ENCODE measurements at regions not wholly inside any gene's neighbourhood (a gene's known extent, or its start where the extent isn't known, plus 50 kb on each side); places are given as distances from the start of the nearest gene placed in this dataset.
"Not testable (repeated sequence)": the region's sequence is repeated elsewhere in the genome, so short reads cannot be mapped to it uniquely, and the experiment has no call there.

- DNase-seq, result no peak
Observed at GRCh38 chr1:187928696-187929095, 1099.9 kb downstream of the PLA2G4A start.

GRCh38 chr1:187931776-187932175 lies 1103.0 kb downstream of the PLA2G4A start:
- no peak for DNase-seq

- no peak for DNase-seq
Observed at GRCh38 chr1:187933562-187934419, 1105.0 kb downstream of the PLA2G4A start.

GRCh38 chr1:187936667-187937066 lies 1107.9 kb downstream of the PLA2G4A start:
- DNase-seq, result no peak

- DNase-seq, result no peak
Observed at GRCh38 chr1:187938092-187938491, 1109.3 kb downstream of the PLA2G4A start.

- no peak for DNase-seq
Observed at GRCh38 chr1:187942986-187943385, 1114.2 kb downstream of the PLA2G4A start.

- DNase-seq, result no peak
Observed at GRCh38 chr1:187943606-187944403, 1115.1 kb downstream of the PLA2G4A start.

GRCh38 chr1:187946661-187947060 lies 1117.9 kb downstream of the PLA2G4A start:
- not testable (repeated sequence) for DNase-seq

GRCh38 chr1:187947359-187947758 lies 1118.6 kb downstream of the PLA2G4A start:
- DNase-seq, result no peak

GRCh38 chr1:187948170-187948794 lies 1119.5 kb downstream of the PLA2G4A start:
- DNase-seq, result no peak

- no peak for DNase-seq
Observed at GRCh38 chr1:187949567-187949966, 1120.8 kb downstream of the PLA2G4A start.

GRCh38 chr1:187951817-187952216 lies 1123.1 kb downstream of the PLA2G4A start:
- DNase-seq, result no peak

GRCh38 chr1:187952446-187952845 lies 1123.7 kb downstream of the PLA2G4A start:
- DNase-seq, result no peak

GRCh38 chr1:187956975-187957374 lies 1128.2 kb downstream of the PLA2G4A start:
- DNase-seq, result no peak

GRCh38 chr1:187958207-187958606 lies 1129.5 kb downstream of the PLA2G4A start:
- no peak for DNase-seq

- DNase-seq, result no peak
Observed at GRCh38 chr1:187959062-187959461, 1130.3 kb downstream of the PLA2G4A start.

GRCh38 chr1:187960125-187960638 lies 1131.4 kb downstream of the PLA2G4A start:
- no peak for DNase-seq

GRCh38 chr1:187961895-187962294 lies 1133.1 kb downstream of the PLA2G4A start:
- no peak for DNase-seq

- DNase-seq, result no peak
Observed at GRCh38 chr1:187971851-187972250, 1143.1 kb downstream of the PLA2G4A start.

GRCh38 chr1:187977298-187977697 lies 1148.5 kb downstream of the PLA2G4A start:
- DNase-seq, result no peak

- DNase-seq, result no peak
Observed at GRCh38 chr1:187985145-187985896, 1156.6 kb downstream of the PLA2G4A start.

- no peak for DNase-seq
Observed at GRCh38 chr1:187985897-187986654, 1157.3 kb downstream of the PLA2G4A start.
